Adipocyte (in vitro differentiated cells): ENCODE measurements at regions not wholly inside any gene's neighbourhood (a gene's known extent, or its start where the extent isn't known, plus 50 kb on each side); places are given as distances from the start of the nearest gene placed in this dataset.

ENCODE experiments used
- DNase-seq: peaks from one replicate; pipeline ENCODE4 v3.0.0-alpha.2; 2015; ENCODE audit warnings: low read depth
- H3K27me3 ChIP-seq: replicated peaks from 2 replicates; pipeline ENCODE4 v1.7.0; 2013; ENCODE audit warnings: mild to moderate bottlenecking, low read length, moderate library complexity; ENCODE audit not compliant: control insufficient read depth, insufficient read depth
- H3K36me3 ChIP-seq: 2 replicates; pipeline ENCODE4 v1.7.0; 2013; ENCODE audit warnings: low read length, mild to moderate bottlenecking, moderate library complexity; ENCODE audit not compliant: control insufficient read depth, insufficient read depth, severe bottlenecking
- H3K4me1 ChIP-seq: 2 replicates; pipeline ENCODE4 v1.7.0; 2013; ENCODE audit warnings: mild to moderate bottlenecking, low read length, moderate library complexity; ENCODE audit not compliant: control insufficient read depth, insufficient read depth
- H3K4me3 ChIP-seq: 2 replicates; pipeline ENCODE4 v1.7.0; 2013; ENCODE audit warnings: mild to moderate bottlenecking, low read length, moderate library complexity
- H3K9ac ChIP-seq: 2 replicates; pipeline ENCODE4 v1.7.0; 2013; ENCODE audit warnings: mild to moderate bottlenecking, low read length, moderate library complexity
- H3K9me3 ChIP-seq: 2 replicates; pipeline ENCODE4 v1.7.0; 2013; ENCODE audit warnings: mild to moderate bottlenecking, low read length, moderate library complexity; ENCODE audit not compliant: control insufficient read depth

DNA sequence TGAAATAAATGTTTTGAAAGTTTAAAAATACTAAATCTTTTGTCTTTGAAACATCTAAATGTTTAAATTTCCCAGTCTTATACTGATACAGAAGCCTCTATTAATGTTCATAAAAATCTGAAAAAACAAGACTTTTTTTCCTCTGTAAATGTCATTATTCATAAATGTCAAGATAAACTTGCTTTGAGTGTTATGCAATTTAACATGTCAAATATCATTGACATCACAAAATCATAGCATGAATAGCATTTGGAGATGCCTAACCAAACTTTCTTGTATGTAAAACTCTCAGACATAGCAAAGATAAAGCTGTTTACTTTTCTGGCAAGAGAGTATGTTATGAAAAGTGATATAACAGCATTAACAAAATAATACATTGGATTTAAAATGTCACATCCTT, 128.0 kb upstream of the CDH19 start:
- Histone ChIP-seq H3K4me3 (no peak overlapping the region), H3K27me3 (no peaks in the 10 kb centered on the region), H3K36me3 (no peaks in the 10 kb centered on the region), H3K9ac (no peak overlapping the region), H3K9me3 (no peaks in the 10 kb centered on the region), H3K4me1 (peaks cover 46% of the 10 kb centered on the region)
- no peak for DNase-seq

DNA sequence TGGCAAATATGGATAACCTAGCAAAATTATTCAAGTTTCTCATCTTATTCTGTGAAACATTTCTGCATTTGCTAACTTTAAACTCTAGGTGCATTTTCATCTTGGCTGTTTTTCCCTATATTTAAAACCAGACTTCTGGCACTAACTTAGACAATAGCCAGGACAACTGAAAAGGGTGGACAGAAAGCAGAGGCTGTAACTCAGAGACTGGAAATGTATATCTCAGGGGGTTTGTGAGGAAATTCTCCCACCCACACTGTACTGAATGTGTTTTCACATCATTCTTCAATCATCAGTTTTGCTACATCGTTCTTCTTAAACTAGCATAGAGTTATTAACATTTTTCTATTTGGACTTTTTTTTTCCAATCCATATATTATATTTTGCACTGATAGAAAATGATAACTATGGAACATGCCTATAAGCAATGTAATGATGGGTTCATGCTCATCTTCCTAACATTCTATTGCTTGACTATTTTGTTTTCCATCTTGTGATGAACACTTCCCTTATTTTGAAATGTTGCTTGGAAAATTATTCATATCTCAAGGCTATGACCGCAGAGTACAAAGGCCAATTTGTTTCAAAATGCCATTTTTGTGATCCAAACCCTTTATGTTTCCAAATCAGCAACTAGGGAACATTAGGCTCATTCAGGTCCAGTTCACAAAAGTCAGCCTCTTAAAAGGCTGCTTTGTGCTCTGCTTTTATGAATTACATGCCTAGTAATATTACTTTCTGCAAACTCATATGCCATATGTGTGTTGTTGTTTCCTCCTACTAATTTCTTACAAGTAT, 125.8 kb upstream of the CDH19 start:
- Histone ChIP-seq H3K9ac (no peak overlapping the region), H3K36me3 (no peaks in the 10 kb centered on the region), H3K4me3 (no peak overlapping the region), H3K9me3 (no peaks in the 10 kb centered on the region), H3K27me3 (no peaks in the 10 kb centered on the region), H3K4me1 (peaks cover 55% of the 10 kb centered on the region)
- no peak for DNase-seq

GRCh38 chr18:66728951-66729350, 125.1 kb upstream of the CDH19 start:
- H3K9me3 ChIP-seq: no peaks in the 10 kb centered on the region
- no peak overlapping the region for H3K4me3 ChIP-seq
- H3K36me3 ChIP-seq: no peaks in the 10 kb centered on the region
- no peak overlapping the region for H3K9ac ChIP-seq
- no peak for DNase-seq
- peaks cover 54% of the 10 kb centered on the region for H3K4me1 ChIP-seq
- no peaks in the 10 kb centered on the region for H3K27me3 ChIP-seq

DNA sequence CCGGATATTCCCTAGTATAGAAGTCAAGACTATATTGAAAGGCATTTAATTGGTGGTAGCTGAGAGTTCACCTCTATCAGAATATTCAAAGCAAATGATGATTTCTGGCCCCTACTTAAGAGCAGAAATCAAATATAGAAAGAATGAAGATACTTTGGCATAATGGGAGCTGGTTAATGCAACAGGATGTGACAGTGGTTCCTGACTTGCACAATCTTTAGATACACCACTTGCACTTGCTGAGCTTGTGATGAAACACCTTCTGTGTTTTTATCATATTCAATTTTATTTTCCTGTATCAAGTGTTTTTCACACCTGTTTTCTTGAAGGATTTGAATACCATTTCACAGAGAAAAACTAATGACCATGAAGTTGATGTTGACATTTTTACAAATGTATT, 124.1 kb upstream of the CDH19 start:
- no peak overlapping the region for H3K9ac ChIP-seq
- no peaks in the 10 kb centered on the region for H3K9me3 ChIP-seq

GRCh38 chr18:66724664-66725356, 120.9 kb upstream of the CDH19 start:
- peaks cover 47% of the 10 kb centered on the region for H3K4me1 ChIP-seq
- DNase-seq: no peak
- H3K4me3 ChIP-seq: peak overlapping the region; percentile 0
- H3K36me3 ChIP-seq: no peaks in the 10 kb centered on the region
- no peaks in the 10 kb centered on the region for H3K9me3 ChIP-seq
- no peaks in the 10 kb centered on the region for H3K27me3 ChIP-seq
- peak overlapping the region; percentile 58 for H3K9ac ChIP-seq

More for the DNA sequence above, 124.1 kb upstream of the CDH19 start:
- Histone ChIP-seq H3K4me1 (peaks cover 54% of the 10 kb centered on the region), H3K4me3 (no peak overlapping the region), H3K36me3 (no peaks in the 10 kb centered on the region), H3K27me3 (no peaks in the 10 kb centered on the region)
- no peak for DNase-seq

DNA sequence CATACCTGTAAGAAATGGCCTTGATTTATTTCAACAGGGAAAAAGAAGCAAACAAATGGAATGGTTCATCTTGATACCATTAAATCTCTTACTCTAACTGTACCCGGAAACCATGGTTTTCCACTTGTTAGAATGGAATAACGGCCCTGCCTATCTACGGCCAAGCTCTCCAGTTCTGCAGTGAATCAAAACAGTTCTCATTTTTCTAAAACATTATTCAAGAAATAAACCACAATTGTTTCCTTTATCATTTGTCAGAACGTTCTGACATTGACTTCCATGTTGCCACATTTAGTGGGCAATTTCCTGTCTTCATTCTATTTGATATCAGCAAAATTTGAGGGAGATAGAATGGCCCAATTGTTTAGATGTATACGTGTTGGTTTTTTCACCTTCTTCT, 118.8 kb upstream of the CDH19 start:
- H3K36me3 ChIP-seq: no peaks in the 10 kb centered on the region
- peaks cover 26% of the 10 kb centered on the region for H3K4me1 ChIP-seq
- H3K9me3 ChIP-seq: no peaks in the 10 kb centered on the region
- no peak overlapping the region for H3K4me3 ChIP-seq
- no peak overlapping the region for H3K9ac ChIP-seq
- DNase-seq: no peak
- H3K27me3 ChIP-seq: no peaks in the 10 kb centered on the region

DNA sequence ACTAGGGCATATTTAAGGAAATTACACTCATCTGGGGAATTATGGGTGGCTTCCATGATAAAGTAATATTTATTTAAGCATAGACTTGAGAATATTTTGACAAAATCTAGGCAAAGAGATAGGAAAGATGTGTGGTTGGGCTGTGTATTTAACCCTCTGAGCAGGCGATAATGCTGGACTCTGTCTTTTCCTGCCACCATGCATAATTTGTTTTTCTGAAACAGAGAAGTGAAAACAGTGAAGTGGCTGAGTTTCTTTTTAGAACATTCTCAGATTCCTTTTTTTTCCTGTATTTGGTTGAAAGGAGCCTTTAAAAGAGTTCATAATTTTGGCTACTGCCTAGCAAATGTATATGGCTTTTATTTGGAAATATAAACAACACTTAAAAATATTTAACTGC, 104.8 kb upstream of the CDH19 start:
- DNase-seq: no peak
- Histone ChIP-seq H3K4me1 (peaks cover 4% of the 10 kb centered on the region), H3K9ac (no peak overlapping the region), H3K27me3 (no peaks in the 10 kb centered on the region), H3K4me3 (no peak overlapping the region), H3K36me3 (no peaks in the 10 kb centered on the region), H3K9me3 (no peaks in the 10 kb centered on the region)

- H3K36me3 ChIP-seq: no peaks in the 10 kb centered on the region
- H3K27me3 ChIP-seq: no peaks in the 10 kb centered on the region
- H3K9ac ChIP-seq: no peak overlapping the region
- H3K9me3 ChIP-seq: no peaks in the 10 kb centered on the region
- DNase-seq: no peak
- no peak overlapping the region for H3K4me3 ChIP-seq
- peaks cover 4% of the 10 kb centered on the region for H3K4me1 ChIP-seq
Measured at GRCh38 chr18:66707473-66707872, 103.6 kb upstream of the CDH19 start.

DNA sequence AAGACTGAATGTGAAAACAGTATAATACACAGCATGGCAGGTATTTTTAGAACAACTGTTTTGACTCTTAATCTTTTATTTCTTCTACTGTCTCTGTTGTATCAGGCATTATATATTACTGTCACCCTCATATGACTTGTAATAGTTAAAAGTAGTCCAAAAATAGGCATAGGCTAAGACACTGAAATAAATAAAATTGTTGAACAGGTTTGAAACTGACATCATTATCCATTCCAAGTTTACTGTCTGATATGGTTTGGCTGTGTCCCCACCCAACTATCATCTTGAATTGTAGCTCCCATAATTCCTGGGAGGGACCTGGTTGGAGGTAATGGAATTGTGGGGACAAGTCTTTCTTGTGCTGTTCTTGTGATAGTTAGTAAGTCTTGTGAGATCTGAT, 91.4 kb upstream of the CDH19 start:
- H3K9me3 ChIP-seq: no peaks in the 10 kb centered on the region
- no peaks in the 10 kb centered on the region for H3K27me3 ChIP-seq
- H3K9ac ChIP-seq: no peak overlapping the region
- no peaks in the 10 kb centered on the region for H3K4me1 ChIP-seq
- H3K36me3 ChIP-seq: no peaks in the 10 kb centered on the region
- DNase-seq: no peak
- H3K4me3 ChIP-seq: no peak overlapping the region

DNA sequence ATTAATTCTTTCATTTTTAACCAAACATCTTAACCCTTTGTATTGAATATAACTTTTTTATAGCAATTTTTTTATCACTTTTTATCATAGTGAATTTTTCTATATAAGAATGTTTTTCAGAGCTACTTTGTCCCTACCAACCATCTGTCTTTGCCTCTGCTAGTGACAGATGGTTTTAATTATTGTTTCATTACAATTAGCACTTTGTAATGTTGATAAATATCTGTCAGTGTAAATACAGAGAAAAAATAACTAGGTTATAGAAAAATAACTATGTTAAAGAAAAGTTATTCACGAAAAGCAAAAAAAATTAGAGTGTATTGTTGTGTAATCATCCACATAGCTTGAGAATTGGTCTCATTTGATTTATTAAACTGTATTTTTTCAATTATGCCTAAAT, 91.0 kb upstream of the CDH19 start:
- H3K4me1 ChIP-seq: no peaks in the 10 kb centered on the region
- H3K36me3 ChIP-seq: no peaks in the 10 kb centered on the region
- no peaks in the 10 kb centered on the region for H3K27me3 ChIP-seq
- DNase-seq: no peak
- no peaks in the 10 kb centered on the region for H3K9me3 ChIP-seq
- no peak overlapping the region for H3K9ac ChIP-seq
- H3K4me3 ChIP-seq: no peak overlapping the region

- H3K4me3 ChIP-seq: no peak overlapping the region
- no peaks in the 10 kb centered on the region for H3K36me3 ChIP-seq
- no peak for DNase-seq
- no peaks in the 10 kb centered on the region for H3K27me3 ChIP-seq
- peaks cover 6% of the 10 kb centered on the region for H3K4me1 ChIP-seq
- peaks cover 14% of the 10 kb centered on the region for H3K9me3 ChIP-seq
- no peak overlapping the region for H3K9ac ChIP-seq
Measured at GRCh38 chr18:66687635-66688034, 83.7 kb upstream of the CDH19 start.
